ENCODE measurements at regions not wholly inside any gene's neighbourhood (a gene's known extent, or its start where the extent isn't known, plus 50 kb on each side); places are given as distances from the start of the nearest gene placed in this dataset.

- TF ChIP-seq, protein P1, sequence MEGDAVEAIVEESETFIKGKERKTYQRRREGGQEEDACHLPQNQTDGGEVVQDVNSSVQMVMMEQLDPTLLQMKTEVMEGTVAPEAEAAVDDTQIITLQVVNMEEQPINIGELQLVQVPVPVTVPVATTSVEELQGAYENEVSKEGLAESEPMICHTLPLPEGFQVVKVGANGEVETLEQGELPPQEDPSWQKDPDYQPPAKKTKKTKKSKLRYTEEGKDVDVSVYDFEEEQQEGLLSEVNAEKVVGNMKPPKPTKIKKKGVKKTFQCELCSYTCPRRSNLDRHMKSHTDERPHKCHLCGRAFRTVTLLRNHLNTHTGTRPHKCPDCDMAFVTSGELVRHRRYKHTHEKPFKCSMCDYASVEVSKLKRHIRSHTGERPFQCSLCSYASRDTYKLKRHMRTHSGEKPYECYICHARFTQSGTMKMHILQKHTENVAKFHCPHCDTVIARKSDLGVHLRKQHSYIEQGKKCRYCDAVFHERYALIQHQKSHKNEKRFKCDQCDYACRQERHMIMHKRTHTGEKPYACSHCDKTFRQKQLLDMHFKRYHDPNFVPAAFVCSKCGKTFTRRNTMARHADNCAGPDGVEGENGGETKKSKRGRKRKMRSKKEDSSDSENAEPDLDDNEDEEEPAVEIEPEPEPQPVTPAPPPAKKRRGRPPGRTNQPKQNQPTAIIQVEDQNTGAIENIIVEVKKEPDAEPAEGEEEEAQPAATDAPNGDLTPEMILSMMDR (conservative IDR thresholded peaks at IDR 0.05; ENCODE audit: low read depth) = no peak
- ChIA-PET POLR2A (ENCODE audit: low non-redundant PET) (no interaction called here), CTCF (no interaction called here)
- H3K27ac ChIP-seq = no peak overlapping the region
- DNase-seq (ENCODE audit: low spot score) = no peak
Measured at GRCh38 chr22:22388090-22388489, 120.5 kb downstream of the ZNF280B start.

DNA sequence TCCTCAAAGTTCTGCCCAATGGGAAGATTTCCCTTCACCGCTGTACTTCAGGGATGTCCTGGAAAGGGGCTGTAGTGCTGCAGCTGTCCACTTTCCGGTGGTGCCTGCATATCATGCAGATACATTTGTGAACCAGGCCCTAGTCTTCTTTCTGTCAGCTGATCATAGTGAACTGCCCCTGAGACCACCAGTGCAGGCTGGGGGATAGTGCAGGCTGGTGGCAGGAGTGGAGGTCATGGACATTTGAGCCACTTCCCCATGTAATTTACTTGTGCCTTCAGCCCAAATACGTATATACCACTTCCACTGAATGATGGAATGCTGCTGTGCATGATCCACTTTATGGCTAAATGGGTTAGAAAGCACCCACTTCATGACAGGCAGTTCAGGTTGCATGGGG is 120.0 kb downstream of the ZNF280B start:
- DNase-seq (ENCODE audit: low spot score) = no peak
- no peak overlapping the region for H3K27ac ChIP-seq
- TF ChIP-seq, protein P1 (conservative IDR thresholded peaks at IDR 0.05; ENCODE audit: low read depth) = no peak
- POLR2A ChIA-PET (ENCODE audit: low non-redundant PET) = no interaction called here
- CTCF ChIA-PET = no interaction called here

- ChIA-PET POLR2A (ENCODE audit: low non-redundant PET) (no interaction called here), CTCF (no interaction called here)
- no peak overlapping the region for H3K27ac ChIP-seq
- DNase-seq (ENCODE audit: low spot score) = no peak
- TF ChIP-seq, protein P1 (conservative IDR thresholded peaks at IDR 0.05; ENCODE audit: low read depth) = no peak
Measured at GRCh38 chr22:22389467-22389866, 119.1 kb downstream of the ZNF280B start.

- H3K27ac ChIP-seq = no peak overlapping the region
- TF ChIP-seq, protein P1 (conservative IDR thresholded peaks at IDR 0.05; ENCODE audit: low read depth) = no peak
- ChIA-PET CTCF (no interaction called here), POLR2A (ENCODE audit: low non-redundant PET) (no interaction called here)
- no peak for DNase-seq (ENCODE audit: low spot score)
Measured at GRCh38 chr22:22390989-22391388, 117.6 kb downstream of the ZNF280B start.

GRCh38 chr22:22391543-22391942 is 117.0 kb downstream of the ZNF280B start:
- no peak overlapping the region for H3K27ac ChIP-seq
- ChIA-PET POLR2A (ENCODE audit: low non-redundant PET) (no interaction called here), CTCF (no interaction called here)
- no peak for DNase-seq (ENCODE audit: low spot score)
- TF ChIP-seq, protein P1 (conservative IDR thresholded peaks at IDR 0.05; ENCODE audit: low read depth) = no peak

DNA sequence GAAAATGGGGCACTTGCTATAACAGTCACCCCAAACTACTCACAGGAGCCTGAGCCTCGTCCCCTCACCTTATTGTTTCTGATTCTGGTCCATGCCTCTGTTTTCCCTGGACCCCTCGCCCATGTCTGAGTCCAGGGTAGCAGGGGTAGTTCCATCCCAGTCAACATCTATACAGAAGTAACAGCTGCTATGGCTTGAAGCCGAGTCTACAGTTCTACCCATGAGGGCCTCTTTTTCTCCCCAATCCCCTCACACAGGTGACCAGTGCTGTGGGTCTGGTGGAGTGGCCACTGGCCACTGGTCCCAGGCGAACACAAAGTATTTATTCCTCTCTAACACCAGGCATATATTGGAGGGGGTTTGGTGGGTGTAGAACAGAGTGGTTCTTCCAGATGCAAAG is 116.4 kb downstream of the ZNF280B start:
- no peak overlapping the region for H3K27ac ChIP-seq
- no peak for DNase-seq (ENCODE audit: low spot score)
- POLR2A ChIA-PET (ENCODE audit: low non-redundant PET) = no interaction called here
- CTCF ChIA-PET = no interaction called here
- TF ChIP-seq, protein P1 (conservative IDR thresholded peaks at IDR 0.05; ENCODE audit: low read depth) = no peak

DNA sequence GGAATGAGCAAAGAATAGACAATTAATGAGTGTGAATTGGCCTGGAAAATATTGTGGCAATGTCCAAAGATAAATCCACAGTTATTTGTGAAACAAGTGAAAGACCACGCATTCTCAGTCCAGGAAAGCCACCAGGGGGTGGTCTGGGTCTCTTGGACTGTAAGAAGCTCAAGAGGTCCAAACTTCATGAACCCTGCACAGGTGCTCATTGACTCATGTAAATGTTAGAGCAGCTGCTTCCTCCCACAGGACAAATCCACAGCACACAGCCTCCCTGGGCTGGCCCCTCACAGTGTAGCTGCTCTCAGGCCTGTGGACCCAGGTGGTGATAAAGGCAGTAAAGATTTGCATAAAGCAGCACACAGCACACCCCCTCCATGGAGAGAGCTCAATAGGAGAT is 114.0 kb downstream of the ZNF280B start:
- no peak for DNase-seq (ENCODE audit: low spot score)
- CTCF ChIA-PET = no interaction called here
- no peak overlapping the region for H3K27ac ChIP-seq
- POLR2A ChIA-PET (ENCODE audit: low non-redundant PET) = no interaction called here
- TF ChIP-seq, protein P1 (conservative IDR thresholded peaks at IDR 0.05; ENCODE audit: low read depth) = no peak

Data from RWPE1 (cell line).